ENCODE measurements at regions not wholly inside any gene's neighbourhood (a gene's known extent, or its start where the extent isn't known, plus 50 kb on each side); places are given as distances from the start of the nearest gene placed in this dataset.
"Not testable (repeated sequence)": the region's sequence is repeated elsewhere in the genome, so short reads cannot be mapped to it uniquely, and the experiment has no call there.

DNA sequence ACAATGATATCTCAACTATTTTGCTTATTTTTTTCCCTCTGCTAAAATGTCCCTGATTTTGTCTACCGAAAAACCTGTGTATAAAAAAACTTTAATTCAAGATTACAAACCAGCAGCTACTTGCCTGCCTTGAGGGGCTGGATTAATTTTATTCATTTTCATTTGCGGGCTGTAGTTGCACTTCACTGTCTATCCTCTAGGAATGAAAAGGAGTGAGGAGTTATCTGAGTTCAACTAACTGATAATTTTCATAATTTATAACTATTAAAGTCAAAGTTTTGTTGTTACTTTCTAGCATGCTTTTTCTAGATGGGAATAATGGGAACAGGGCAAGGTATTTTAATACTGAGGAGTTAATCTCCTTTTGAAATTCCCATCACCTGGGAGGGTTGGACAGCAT lies 50.3 kb upstream of the AGTPBP1 start:
- H3K36me3 ChIP-seq; H3K4me3 ChIP-seq; H3K27me3 ChIP-seq (replicated peaks in 1 of 7); H3K4me1 ChIP-seq; intact Hi-C loops (cut with DNase I; ENCODE audit: low total_unique reads); H3K27ac ChIP-seq; DNase-seq; H3K9me3 ChIP-seq: not testable (repeated sequence)
- 90 to 97% (median 93%) methylated on average over 2 of the region's 2 CpGs for WGBS, 5 donors

DNA sequence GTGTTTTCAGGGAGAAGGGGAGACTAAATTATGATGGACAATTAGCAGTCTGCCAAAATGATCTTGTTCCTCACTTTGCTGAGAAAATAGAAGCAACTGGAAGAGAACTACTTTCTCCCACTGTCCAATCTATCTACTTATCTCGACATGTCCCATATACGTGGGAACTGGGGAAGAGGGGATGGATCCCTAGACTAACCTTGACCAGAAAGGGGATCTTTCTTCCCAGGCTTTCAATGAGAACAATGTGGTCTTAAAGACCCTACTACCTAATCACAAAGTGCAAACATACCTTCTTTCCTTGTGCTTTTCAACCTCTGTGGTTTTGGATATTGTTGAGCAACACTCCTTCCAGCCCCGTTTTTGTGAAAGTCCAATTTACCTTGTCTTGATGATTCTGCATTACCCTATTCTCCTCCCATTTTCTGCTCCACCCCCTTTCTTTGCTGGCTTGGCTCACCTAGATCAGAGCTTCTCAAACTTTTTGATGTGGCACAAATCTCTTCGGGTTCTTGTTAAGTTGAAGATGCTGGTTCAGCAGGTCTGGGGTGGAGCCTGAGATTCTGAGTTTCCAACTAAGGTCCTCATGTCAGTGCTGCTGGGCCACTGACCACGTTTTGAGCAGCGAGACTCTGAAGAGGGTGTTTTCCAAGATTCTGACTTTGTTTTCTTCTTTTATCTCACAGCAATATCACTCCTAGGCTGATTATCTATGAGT lies 61.4 kb upstream of the AGTPBP1 start:
- H3K4me3 ChIP-seq; DNase-seq; H3K27me3 ChIP-seq (replicated peaks in 1 of 7); intact Hi-C loops (cut with DNase I; ENCODE audit: low total_unique reads); H3K9me3 ChIP-seq; H3K36me3 ChIP-seq: not testable (repeated sequence)
- 49 to 63% (median 60%) methylated on average over 6 of the region's 6 CpGs for WGBS, 5 donors
- H3K4me1 ChIP-seq, result peaks cover 5 to 24% (median 14%) of the 10 kb centered on the region in 6 donors
- H3K27ac ChIP-seq, result peak overlapping the region in 4 of 8 donors; percentile 14 to 94 (median 91)

DNA sequence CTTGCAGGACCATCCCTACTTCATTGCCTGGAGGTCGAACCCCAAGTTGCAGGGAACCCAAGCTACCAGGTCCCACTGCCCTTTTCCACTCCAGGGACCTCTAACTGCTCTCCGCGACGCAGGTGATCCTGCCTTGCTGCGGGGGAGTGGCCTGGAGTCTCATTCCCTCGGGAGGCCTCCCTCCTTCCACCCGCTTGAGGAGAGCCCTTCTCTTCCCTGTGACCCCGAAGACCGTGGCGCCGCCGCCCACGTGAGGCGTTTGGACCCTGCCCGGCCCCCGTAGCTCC lies 63.0 kb upstream of the AGTPBP1 start:
- WGBS, 5 donors, result 2 to 5% (median 3%) methylated on average over 10 to 16 of the region's 16 CpGs
- intact Hi-C loops (cut with DNase I; ENCODE audit: low total_unique reads), result not testable (repeated sequence)

DNA sequence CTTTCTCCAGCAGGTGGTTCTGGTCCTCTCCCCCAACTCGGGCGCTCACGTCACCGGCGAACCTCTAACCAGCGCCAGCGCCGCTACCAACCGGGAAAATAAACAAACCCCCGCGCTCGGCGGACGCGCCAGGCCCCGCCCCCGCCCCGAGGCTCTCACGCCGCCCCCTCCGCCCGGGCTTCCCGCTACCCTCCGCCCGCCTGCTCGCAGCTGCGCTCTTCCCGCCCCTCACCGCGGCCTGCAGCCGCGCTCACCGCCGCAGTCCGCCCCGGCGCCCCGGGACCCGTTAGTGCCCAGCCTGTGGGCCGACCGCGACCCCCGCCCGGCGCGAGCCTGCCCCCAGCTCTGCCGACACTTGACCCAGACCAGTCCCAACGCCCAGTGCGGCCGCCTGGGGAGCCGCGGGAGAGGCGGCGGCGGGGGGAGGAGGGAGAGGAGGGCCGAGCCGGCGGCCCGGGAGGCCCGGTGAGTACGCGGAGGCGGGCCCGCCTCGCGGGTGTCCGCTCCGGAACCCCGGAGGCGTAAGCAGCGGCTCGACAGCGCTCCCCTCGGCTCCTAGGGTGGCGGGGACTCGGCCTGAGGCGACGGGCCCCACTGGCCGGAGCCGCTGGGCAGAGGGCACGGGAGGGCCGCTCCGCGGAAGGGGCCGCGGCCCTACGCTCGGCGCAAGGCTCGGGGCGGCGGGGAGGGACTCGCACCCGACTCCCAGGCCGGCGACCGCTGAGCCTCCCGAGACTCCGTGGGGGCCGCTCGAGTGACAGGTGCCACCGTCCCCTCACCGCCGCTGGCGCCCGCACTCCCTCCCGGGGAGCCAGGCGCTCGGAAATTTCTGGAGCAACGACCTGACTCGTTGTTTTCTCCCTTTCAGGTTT lies 63.6 kb upstream of the AGTPBP1 start:
- peak; percentile 95 for DNase-seq
- TF ChIP-seq POLR2AphosphoS5 (IDR thresholded peaks at IDR 0.05), result peak; percentile 45 to 78 (median 76)
- TF ChIP-seq, protein P1, sequence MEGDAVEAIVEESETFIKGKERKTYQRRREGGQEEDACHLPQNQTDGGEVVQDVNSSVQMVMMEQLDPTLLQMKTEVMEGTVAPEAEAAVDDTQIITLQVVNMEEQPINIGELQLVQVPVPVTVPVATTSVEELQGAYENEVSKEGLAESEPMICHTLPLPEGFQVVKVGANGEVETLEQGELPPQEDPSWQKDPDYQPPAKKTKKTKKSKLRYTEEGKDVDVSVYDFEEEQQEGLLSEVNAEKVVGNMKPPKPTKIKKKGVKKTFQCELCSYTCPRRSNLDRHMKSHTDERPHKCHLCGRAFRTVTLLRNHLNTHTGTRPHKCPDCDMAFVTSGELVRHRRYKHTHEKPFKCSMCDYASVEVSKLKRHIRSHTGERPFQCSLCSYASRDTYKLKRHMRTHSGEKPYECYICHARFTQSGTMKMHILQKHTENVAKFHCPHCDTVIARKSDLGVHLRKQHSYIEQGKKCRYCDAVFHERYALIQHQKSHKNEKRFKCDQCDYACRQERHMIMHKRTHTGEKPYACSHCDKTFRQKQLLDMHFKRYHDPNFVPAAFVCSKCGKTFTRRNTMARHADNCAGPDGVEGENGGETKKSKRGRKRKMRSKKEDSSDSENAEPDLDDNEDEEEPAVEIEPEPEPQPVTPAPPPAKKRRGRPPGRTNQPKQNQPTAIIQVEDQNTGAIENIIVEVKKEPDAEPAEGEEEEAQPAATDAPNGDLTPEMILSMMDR (IDR thresholded peaks at IDR 0.05 in 8 of 11, conservative IDR thresholded peaks at IDR 0.05 in 3 of 11), result peak in 7 of 11 experiments; percentile 23 to 43 (median 33)
- H3K27me3 ChIP-seq (replicated peaks in 1 of 7); intact Hi-C loops (cut with DNase I; ENCODE audit: low total_unique reads); H3K9me3 ChIP-seq: not testable (repeated sequence)
- 0 to 1% (median 0%) methylated on average over 32 to 111 of the region's 111 CpGs for WGBS, 5 donors
- H3K36me3 ChIP-seq, result peaks cover 0 to 21% (median 10%) of the 10 kb centered on the region in 6 donors
- H3K27ac ChIP-seq, result peak overlapping the region; percentile 72 to 94 (median 90)
- H3K4me1 ChIP-seq, result peaks cover 5 to 24% (median 14%) of the 10 kb centered on the region in 6 donors
- H3K4me3 ChIP-seq, result peak overlapping the region; percentile 57 to 81 (median 66)

More for the DNA sequence above, 63.0 kb upstream of the AGTPBP1 start:
- DNase-seq; H3K9me3 ChIP-seq; H3K27me3 ChIP-seq (replicated peaks in 1 of 7): not testable (repeated sequence)
- H3K4me3 ChIP-seq, result peak overlapping the region; percentile 57 to 81 (median 66)
- H3K4me1 ChIP-seq, result peaks cover 5 to 24% (median 14%) of the 10 kb centered on the region in 6 donors
- H3K27ac ChIP-seq, result peak overlapping the region; percentile 72 to 94 (median 90)
- H3K36me3 ChIP-seq, result peaks cover 0 to 21% (median 10%) of the 10 kb centered on the region in 6 donors
- peak in 1 of 3 donors; percentile 58 for TF ChIP-seq POLR2AphosphoS5 (IDR thresholded peaks at IDR 0.05)

DNA sequence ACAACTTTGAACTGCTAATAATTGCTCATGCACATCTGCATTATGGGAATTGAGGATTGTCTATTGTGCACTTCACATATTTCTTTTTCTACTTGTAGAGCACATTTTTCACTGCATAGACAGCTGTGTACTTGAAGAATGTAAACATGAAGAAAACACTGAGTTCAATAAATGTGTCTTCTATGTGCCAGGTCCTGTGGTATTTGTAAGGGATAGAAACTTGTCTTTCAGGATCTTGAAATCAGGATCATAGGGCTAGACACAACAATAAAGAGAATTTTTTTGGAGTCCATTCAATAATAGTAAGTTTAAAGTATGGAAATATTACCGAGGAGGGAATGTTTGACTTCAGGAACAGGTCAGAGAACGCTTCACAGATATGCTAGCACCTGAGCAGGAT lies 66.6 kb upstream of the AGTPBP1 start:
- H3K4me1 ChIP-seq, result peaks cover 5 to 24% (median 14%) of the 10 kb centered on the region in 6 donors
- WGBS, 5 donors, result 92 to 98% (median 96%) methylated on average over 2 of the region's 2 CpGs
- H3K4me3 ChIP-seq; intact Hi-C loops (cut with DNase I; ENCODE audit: low total_unique reads); H3K27me3 ChIP-seq (replicated peaks in 1 of 7); H3K27ac ChIP-seq; H3K9me3 ChIP-seq; DNase-seq: not testable (repeated sequence)
- peaks cover 0 to 24% (median 10%) of the 10 kb centered on the region in 6 donors for H3K36me3 ChIP-seq

DNA sequence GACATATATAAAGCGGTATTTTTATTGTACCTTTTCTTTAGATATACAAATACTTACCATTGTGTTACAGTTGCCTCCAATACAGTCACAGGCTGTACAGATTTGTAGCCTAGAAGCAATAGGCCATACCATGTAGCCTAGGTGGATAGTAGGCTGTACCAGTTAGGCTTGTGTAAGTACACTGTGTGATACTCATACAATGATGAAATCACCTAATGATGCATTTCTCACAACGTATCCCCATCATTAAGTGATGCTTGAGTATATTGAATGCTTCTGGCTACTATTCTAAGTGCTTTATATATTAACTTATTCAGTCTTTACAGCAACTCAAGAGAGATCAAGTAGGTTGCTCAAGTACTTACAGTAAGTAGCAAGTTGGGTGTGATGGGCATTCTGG lies 71.6 kb upstream of the AGTPBP1 start:
- H3K4me1 ChIP-seq; H3K4me3 ChIP-seq; H3K27me3 ChIP-seq (replicated peaks in 1 of 7); H3K9me3 ChIP-seq; H3K27ac ChIP-seq; intact Hi-C loops (cut with DNase I; ENCODE audit: low total_unique reads); DNase-seq: not testable (repeated sequence)
- WGBS, 5 donors, result 92 to 100% (median 93%) methylated on average over 2 of the region's 2 CpGs
- H3K36me3 ChIP-seq, result peaks cover 0 to 37% (median 7%) of the 10 kb centered on the region in 6 donors

DNA sequence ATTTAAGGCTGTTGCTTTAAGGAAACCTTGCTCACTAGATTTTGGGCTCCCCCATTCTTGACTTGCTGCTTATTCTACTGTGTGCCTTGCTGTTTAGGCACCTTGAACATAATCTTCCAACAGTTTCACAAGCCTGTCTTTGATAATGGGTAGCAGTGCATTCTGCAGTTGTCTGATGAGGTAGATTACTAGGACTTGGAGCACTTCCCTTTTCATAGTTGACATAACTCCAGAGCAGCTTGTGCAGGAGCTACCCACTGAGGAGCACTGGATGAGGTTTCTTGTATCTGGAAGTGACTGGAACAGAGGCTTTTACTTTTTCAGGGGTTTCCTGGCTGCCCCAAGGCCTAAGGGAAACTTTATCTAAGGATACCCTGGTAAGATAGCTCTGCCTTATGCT lies 73.0 kb upstream of the AGTPBP1 start:
- intact Hi-C loops (cut with DNase I; ENCODE audit: low total_unique reads); H3K4me3 ChIP-seq: not testable (repeated sequence)

More for the DNA sequence above, 73.0 kb upstream of the AGTPBP1 start:
- H3K9me3 ChIP-seq; DNase-seq; H3K27ac ChIP-seq; H3K27me3 ChIP-seq (replicated peaks in 1 of 7); H3K4me1 ChIP-seq: not testable (repeated sequence)
- H3K36me3 ChIP-seq, result peaks cover 0 to 30% (median 4%) of the 10 kb centered on the region in 6 donors
